GM12874 (cell line): ENCODE measurements at regions not wholly inside any gene's neighbourhood (a gene's known extent, or its start where the extent isn't known, plus 50 kb on each side); places are given as distances from the start of the nearest gene placed in this dataset.

Source experiments
- CTCF ChIP-seq: IDR thresholded peaks from 2 replicates; pipeline ENCODE4 v1.5.1; 2011; ENCODE audit warnings: low read depth, mild to moderate bottlenecking, control low read depth, low read length, moderate library complexity; ENCODE audit not compliant: insufficient read depth

DNA sequence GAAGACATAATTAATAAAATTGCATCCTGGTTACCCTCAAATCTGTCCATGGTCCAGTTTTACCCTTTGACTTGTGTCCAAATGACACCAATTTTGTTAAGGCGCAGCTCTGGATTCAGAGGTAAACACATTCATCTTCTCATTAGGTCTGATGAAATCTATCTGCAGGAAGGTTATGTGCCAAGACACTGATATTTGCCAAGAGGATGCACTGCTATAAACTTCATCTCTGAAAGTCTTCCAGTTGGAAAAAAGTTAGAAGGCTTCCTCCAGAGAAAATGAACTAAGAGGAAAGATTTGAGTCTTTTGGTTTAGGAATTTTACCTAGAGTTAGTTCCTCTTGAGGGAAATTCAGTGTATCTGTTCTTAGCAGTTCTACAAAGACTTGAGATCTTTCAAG is 717.8 kb downstream of the DTWD2 start:
- TF ChIP-seq CTCF, result no peak

GRCh38 chr5:118258223-118258622 is 730.1 kb downstream of the DTWD2 start:
- no peak for TF ChIP-seq CTCF

- TF ChIP-seq CTCF, result no peak
Observed at GRCh38 chr5:118257066-118257465, 731.3 kb downstream of the DTWD2 start.

GRCh38 chr5:118253225-118254061 is 734.9 kb downstream of the DTWD2 start:
- no peak for TF ChIP-seq CTCF

GRCh38 chr5:118249386-118249785 is 739.0 kb downstream of the DTWD2 start:
- TF ChIP-seq CTCF, result no peak

- no peak for TF ChIP-seq CTCF
Observed at GRCh38 chr5:118247458-118247857, 740.9 kb downstream of the DTWD2 start.

DNA sequence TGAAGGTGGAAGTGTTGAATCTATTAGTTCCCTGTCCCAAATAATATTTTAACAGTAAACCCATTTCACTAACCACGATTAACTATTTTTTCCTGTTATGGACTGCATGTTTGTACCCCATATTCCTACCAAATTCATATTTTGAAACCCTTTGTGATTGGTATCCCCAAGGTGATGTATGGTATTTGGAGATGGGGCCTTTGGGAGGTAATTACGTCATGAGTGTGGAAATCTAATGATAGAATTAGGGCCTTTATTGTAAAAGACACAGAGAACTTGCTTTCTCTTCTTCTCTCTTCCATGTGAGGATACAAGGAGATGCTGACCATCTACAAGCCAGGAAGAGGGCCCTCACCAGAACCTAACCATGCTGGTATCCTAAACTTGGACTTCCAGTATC is 744.7 kb downstream of the DTWD2 start:
- TF ChIP-seq CTCF, result no peak
